GM23338 (cell line): ENCODE measurements at regions not wholly inside any gene's neighbourhood (a gene's known extent, or its start where the extent isn't known, plus 50 kb on each side); places are given as distances from the start of the nearest gene placed in this dataset.

Source experiments
- ATAC-seq: fragments of 200-7000 bp; cut with Tn5 transposase; 3 replicates; pipeline ENCODE4 v1.9.1; 2020
- DNase-seq: peaks from one replicate; pipeline ENCODE4 v3.0.0-alpha.2; 2015; ENCODE audit warnings: low spot score
- H2AFZ ChIP-seq: fragments of 200-600 bp; sonication (generic); 2 replicates; pipeline ENCODE4 v1.8.0; 2016; ENCODE audit warnings: antibody characterized with exemption, mild to moderate bottlenecking, moderate library complexity
- H3F3A ChIP-seq: fragments of 200-600 bp; sonication (generic); replicated peaks from 2 replicates; pipeline ENCODE4 v1.8.0; 2017; ENCODE audit warnings: antibody characterized with exemption, mixed run types, low read depth
- H3K27ac ChIP-seq: fragments of 200-600 bp; sonication (generic); 2 replicates; pipeline ENCODE4 v1.6.1; 2016; ENCODE audit warnings: low read depth
- H3K27me3 ChIP-seq: fragments of 200-600 bp; sonication (generic); 2 replicates; pipeline ENCODE4 v1.8.0; 2016; ENCODE audit warnings: mild to moderate bottlenecking, mixed run types, moderate library complexity; ENCODE audit not compliant: insufficient read depth
- H3K36me3 ChIP-seq: fragments of 200-600 bp; sonication (generic); 2 replicates; pipeline ENCODE4 v1.8.0; 2016; ENCODE audit warnings: mild to moderate bottlenecking; ENCODE audit not compliant: insufficient read depth
- H3K4me1 ChIP-seq: fragments of 200-600 bp; sonication (generic); 2 replicates; pipeline ENCODE4 v1.8.0; 2016; ENCODE audit warnings: mild to moderate bottlenecking, moderate library complexity; ENCODE audit not compliant: insufficient read depth
- H3K4me2 ChIP-seq: fragments of 200-600 bp; sonication (generic); 2 replicates; pipeline ENCODE4 v1.7.1; 2017; ENCODE audit warnings: mixed run types
- H3K4me3 ChIP-seq: fragments of 200-600 bp; sonication (generic); 2 replicates; pipeline ENCODE4 v1.6.1; 2016; ENCODE audit warnings: mixed run types
- H3K79me2 ChIP-seq: fragments of 200-600 bp; sonication (generic); replicated peaks from 2 replicates; pipeline ENCODE4 v1.8.0; 2017; ENCODE audit warnings: mild to moderate bottlenecking; ENCODE audit not compliant: insufficient read depth
- H3K9me2 ChIP-seq: fragments of 200-600 bp; sonication (generic); 2 replicates; pipeline ENCODE4 v1.8.0; 2017; ENCODE audit not compliant: insufficient read depth
- H4K20me1 ChIP-seq: fragments of 200-600 bp; sonication (generic); replicated peaks from 2 replicates; pipeline ENCODE4 v1.8.0; 2017; ENCODE audit warnings: mild to moderate bottlenecking; ENCODE audit not compliant: insufficient read depth
- H3K27ac Mint-ChIP-seq: 2 replicates; pipeline ENCODE4 v1.8.0; 2020; ENCODE audit warnings: inconsistent platforms, mild to moderate bottlenecking, moderate library complexity, mixed read lengths
- H3K27me3 Mint-ChIP-seq: 3 replicates; pipeline ENCODE4 v1.8.0; 2022; ENCODE audit warnings: low read depth, mild to moderate bottlenecking, moderate library complexity, mixed read lengths, inconsistent platforms; ENCODE audit not compliant: insufficient read depth, poor library complexity
- H3K36me3 Mint-ChIP-seq: 3 replicates; pipeline ENCODE4 v1.8.0; 2021; ENCODE audit warnings: low read depth, mild to moderate bottlenecking, inconsistent platforms, moderate library complexity, mixed read lengths
- H3K4me1 Mint-ChIP-seq: 3 replicates; pipeline ENCODE4 v1.8.0; 2020; ENCODE audit warnings: mild to moderate bottlenecking, inconsistent platforms, mixed read lengths
- H3K4me3 Mint-ChIP-seq: 3 replicates; pipeline ENCODE4 v1.8.0; 2021; ENCODE audit warnings: moderate library complexity, mild to moderate bottlenecking, inconsistent platforms, mixed read lengths
- H3K9me3 Mint-ChIP-seq: 3 replicates; pipeline ENCODE4 v1.8.0; 2020; ENCODE audit warnings: moderate library complexity, mild to moderate bottlenecking, inconsistent platforms, mixed read lengths
- CREB1 ChIP-seq: fragments of 250-450 bp; sonication (Bioruptor Pico); IDR thresholded peaks from 2 replicates; pipeline ENCODE4 v1.5.0; 2020; ENCODE audit warnings: low read depth, mild to moderate bottlenecking, moderate library complexity
- EZH2 ChIP-seq: fragments of 200-600 bp; sonication (generic); IDR thresholded peaks from one replicate; pipeline ENCODE4 v1.8.0; 2017; ENCODE audit warnings: antibody characterized with exemption, mild to moderate bottlenecking, low read depth; ENCODE audit not compliant: unreplicated experiment
- EZH2phosphoT487 ChIP-seq: fragments of 200-600 bp; sonication (generic); IDR thresholded peaks from one replicate; pipeline ENCODE4 v1.8.1; 2018; ENCODE audit warnings: antibody characterized with exemption; ENCODE audit not compliant: unreplicated experiment
- POLR2AphosphoS5 ChIP-seq: IDR thresholded peaks from 2 replicates; pipeline ENCODE4 v1.6.1; 2016; ENCODE audit warnings: antibody characterized with exemption, low read depth
- ZNF114 ChIP-seq: fragments of 250-450 bp; sonication (Bioruptor Pico); IDR thresholded peaks from 2 replicates; pipeline ENCODE4 v1.5.0; 2020; ENCODE audit warnings: mild to moderate bottlenecking, moderate library complexity
- ZNF331 ChIP-seq: fragments of 250-450 bp; sonication (Bioruptor Pico); IDR thresholded peaks from 2 replicates; pipeline ENCODE4 v1.5.0; 2020; ENCODE audit warnings: low read depth, mild to moderate bottlenecking, moderate library complexity
- TF ChIP-seq, protein P1 (sequence below): fragments of 250-450 bp; sonication (Bioruptor Pico); IDR thresholded peaks from 2 replicates; pipeline ENCODE4 v1.5.0; 2020; ENCODE audit warnings: mild to moderate bottlenecking, moderate library complexity
- TF ChIP-seq, protein P2 (sequence below): IDR thresholded peaks from 2 replicates; pipeline ENCODE4 v1.6.1; 2016; ENCODE audit warnings: antibody characterized with exemption
- TF ChIP-seq, protein P3 (sequence below), 2 experiments: fragments of 200-600 bp in 1 of 2; sonication (generic) in 1 of 2; conservative IDR thresholded peaks; 2 replicates each; pipeline versions ENCODE4 v1.5.1 to v1.6.1; 2016 to 2017; ENCODE audit warnings: antibody characterized with exemption in 2 of 2, low read depth in 2 of 2, mild to moderate bottlenecking in 2 of 2, moderate library complexity in 1 of 2
- TF ChIP-seq, protein P4 (sequence below): IDR thresholded peaks from one replicate; pipeline ENCODE4 v1.6.1; 2018; ENCODE audit warnings: antibody characterized with exemption; ENCODE audit not compliant: unreplicated experiment

DNA sequence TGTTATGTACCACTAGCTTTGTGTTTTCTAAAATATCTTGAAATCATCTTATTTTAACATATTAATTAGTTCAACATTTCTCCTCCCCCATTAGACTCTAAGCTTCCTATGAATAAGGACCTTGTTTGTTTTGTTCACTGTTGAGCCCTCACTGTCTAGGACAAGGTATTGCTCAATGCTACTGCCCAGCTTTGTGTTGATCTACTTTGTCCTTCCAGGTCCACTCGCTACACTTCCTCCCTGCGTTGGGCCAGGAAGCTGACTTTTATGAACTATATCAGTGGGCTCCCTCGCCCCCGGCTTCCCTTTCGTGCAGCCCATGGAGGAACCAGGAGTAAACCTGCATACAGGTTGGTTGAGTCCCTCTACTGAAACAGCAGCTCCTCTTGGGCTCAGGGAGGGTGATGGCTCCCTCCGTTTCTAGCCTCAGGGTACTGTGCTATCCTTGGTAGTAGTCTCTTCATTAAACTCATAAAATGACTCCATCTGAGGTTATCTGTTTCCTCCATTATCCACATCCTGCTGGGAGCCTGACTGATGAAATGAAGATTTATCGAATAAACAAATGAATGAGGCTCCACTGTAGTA is 272.5 kb downstream of the CLIC5 start (continued):
- TF ChIP-seq, protein P1, sequence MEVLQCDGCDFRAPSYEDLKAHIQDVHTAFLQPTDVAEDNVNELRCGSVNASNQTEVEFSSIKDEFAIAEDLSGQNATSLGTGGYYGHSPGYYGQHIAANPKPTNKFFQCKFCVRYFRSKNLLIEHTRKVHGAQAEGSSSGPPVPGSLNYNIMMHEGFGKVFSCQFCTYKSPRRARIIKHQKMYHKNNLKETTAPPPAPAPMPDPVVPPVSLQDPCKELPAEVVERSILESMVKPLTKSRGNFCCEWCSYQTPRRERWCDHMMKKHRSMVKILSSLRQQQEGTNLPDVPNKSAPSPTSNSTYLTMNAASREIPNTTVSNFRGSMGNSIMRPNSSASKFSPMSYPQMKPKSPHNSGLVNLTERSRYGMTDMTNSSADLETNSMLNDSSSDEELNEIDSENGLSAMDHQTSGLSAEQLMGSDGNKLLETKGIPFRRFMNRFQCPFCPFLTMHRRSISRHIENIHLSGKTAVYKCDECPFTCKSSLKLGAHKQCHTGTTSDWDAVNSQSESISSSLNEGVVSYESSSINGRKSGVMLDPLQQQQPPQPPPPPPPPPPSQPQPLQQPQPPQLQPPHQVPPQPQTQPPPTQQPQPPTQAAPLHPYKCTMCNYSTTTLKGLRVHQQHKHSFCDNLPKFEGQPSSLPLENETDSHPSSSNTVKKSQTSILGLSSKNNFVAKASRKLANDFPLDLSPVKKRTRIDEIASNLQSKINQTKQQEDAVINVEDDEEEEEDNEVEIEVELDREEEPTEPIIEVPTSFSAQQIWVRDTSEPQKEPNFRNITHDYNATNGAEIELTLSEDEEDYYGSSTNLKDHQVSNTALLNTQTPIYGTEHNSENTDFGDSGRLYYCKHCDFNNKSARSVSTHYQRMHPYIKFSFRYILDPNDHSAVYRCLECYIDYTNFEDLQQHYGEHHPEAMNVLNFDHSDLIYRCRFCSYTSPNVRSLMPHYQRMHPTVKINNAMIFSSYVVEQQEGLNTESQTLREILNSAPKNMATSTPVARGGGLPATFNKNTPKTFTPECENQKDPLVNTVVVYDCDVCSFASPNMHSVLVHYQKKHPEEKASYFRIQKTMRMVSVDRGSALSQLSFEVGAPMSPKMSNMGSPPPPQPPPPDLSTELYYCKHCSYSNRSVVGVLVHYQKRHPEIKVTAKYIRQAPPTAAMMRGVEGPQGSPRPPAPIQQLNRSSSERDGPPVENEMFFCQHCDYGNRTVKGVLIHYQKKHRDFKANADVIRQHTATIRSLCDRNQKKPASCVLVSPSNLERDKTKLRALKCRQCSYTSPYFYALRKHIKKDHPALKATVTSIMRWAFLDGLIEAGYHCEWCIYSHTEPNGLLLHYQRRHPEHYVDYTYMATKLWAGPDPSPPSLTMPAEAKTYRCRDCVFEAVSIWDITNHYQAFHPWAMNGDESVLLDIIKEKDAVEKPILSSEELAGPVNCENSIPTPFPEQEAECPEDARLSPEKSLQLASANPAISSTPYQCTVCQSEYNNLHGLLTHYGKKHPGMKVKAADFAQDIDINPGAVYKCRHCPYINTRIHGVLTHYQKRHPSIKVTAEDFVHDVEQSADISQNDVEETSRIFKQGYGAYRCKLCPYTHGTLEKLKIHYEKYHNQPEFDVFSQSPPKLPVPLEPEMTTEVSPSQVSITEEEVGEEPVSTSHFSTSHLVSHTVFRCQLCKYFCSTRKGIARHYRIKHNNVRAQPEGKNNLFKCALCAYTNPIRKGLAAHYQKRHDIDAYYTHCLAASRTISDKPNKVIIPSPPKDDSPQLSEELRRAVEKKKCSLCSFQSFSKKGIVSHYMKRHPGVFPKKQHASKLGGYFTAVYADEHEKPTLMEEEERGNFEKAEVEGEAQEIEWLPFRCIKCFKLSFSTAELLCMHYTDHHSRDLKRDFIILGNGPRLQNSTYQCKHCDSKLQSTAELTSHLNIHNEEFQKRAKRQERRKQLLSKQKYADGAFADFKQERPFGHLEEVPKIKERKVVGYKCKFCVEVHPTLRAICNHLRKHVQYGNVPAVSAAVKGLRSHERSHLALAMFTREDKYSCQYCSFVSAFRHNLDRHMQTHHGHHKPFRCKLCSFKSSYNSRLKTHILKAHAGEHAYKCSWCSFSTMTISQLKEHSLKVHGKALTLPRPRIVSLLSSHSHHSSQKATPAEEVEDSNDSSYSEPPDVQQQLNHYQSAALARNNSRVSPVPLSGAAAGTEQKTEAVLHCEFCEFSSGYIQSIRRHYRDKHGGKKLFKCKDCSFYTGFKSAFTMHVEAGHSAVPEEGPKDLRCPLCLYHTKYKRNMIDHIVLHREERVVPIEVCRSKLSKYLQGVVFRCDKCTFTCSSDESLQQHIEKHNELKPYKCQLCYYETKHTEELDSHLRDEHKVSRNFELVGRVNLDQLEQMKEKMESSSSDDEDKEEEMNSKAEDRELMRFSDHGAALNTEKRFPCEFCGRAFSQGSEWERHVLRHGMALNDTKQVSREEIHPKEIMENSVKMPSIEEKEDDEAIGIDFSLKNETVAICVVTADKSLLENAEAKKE (CRISPR knock-in tag), result no peak
- TF ChIP-seq ZNF331 (CRISPR knock-in tag) (no peak), POLR2AphosphoS5 (no peak)
- TF ChIP-seq, protein P2, sequence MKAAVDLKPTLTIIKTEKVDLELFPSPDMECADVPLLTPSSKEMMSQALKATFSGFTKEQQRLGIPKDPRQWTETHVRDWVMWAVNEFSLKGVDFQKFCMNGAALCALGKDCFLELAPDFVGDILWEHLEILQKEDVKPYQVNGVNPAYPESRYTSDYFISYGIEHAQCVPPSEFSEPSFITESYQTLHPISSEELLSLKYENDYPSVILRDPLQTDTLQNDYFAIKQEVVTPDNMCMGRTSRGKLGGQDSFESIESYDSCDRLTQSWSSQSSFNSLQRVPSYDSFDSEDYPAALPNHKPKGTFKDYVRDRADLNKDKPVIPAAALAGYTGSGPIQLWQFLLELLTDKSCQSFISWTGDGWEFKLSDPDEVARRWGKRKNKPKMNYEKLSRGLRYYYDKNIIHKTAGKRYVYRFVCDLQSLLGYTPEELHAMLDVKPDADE, result no peak

DNA sequence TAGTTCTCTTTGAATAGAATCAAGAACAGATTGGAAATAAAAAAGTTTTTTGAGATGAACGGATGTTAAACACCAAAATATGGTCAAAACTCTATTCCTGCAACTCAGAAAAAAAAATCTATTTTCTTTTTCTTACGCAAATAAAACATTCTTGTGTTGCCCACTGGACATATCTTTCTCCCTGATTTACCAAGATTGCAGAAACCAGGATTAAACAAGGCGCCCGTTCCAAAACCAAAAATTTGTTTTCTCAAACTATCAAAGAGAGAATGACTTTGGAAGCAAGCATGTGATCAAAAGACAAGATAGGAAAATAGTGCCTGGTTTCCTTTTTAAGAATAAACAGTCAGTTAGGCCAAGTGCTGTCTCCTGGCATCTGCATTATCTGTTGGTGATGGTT is 273.1 kb downstream of the CLIC5 start:
- Mint-ChIP-seq H3K36me3 (no peaks in the 10 kb centered on the region), H3K27ac (no peak overlapping the region), H3K4me1 (peaks cover 2% of the 10 kb centered on the region; the same call in 1 of the 3 replicates), H3K9me3 (peaks cover 5% of the 10 kb centered on the region; the same call in 1 of the 3 replicates), H3K4me3 (no peak overlapping the region), H3K27me3 (peaks cover 2% of the 10 kb centered on the region)
- Histone ChIP-seq H3F3A (no peaks in the 10 kb centered on the region), H3K9me2 (no peaks in the 10 kb centered on the region; the same call in 1 of the 2 replicates), H3K27ac (no peak overlapping the region), H4K20me1 (no peaks in the 10 kb centered on the region), H3K79me2 (no peaks in the 10 kb centered on the region), H3K27me3 (no peaks in the 10 kb centered on the region), H3K4me3 (no peak overlapping the region), H3K4me2 (no peak overlapping the region), H2AFZ (no peak overlapping the region), H3K4me1 (no peaks in the 10 kb centered on the region), H3K36me3 (no peaks in the 10 kb centered on the region)
- ATAC-seq (no peak), DNase-seq (no peak)
- no peak for TF ChIP-seq EZH2
- no peak for TF ChIP-seq EZH2phosphoT487
- TF ChIP-seq, protein P3, sequence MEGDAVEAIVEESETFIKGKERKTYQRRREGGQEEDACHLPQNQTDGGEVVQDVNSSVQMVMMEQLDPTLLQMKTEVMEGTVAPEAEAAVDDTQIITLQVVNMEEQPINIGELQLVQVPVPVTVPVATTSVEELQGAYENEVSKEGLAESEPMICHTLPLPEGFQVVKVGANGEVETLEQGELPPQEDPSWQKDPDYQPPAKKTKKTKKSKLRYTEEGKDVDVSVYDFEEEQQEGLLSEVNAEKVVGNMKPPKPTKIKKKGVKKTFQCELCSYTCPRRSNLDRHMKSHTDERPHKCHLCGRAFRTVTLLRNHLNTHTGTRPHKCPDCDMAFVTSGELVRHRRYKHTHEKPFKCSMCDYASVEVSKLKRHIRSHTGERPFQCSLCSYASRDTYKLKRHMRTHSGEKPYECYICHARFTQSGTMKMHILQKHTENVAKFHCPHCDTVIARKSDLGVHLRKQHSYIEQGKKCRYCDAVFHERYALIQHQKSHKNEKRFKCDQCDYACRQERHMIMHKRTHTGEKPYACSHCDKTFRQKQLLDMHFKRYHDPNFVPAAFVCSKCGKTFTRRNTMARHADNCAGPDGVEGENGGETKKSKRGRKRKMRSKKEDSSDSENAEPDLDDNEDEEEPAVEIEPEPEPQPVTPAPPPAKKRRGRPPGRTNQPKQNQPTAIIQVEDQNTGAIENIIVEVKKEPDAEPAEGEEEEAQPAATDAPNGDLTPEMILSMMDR (conservative IDR thresholded peaks at IDR 0.05; ENCODE audit: low read depth in 2 of 2), result no peak
- TF ChIP-seq, protein P2, result no peak
- no peak for TF ChIP-seq ZNF114
- TF ChIP-seq, protein P4, sequence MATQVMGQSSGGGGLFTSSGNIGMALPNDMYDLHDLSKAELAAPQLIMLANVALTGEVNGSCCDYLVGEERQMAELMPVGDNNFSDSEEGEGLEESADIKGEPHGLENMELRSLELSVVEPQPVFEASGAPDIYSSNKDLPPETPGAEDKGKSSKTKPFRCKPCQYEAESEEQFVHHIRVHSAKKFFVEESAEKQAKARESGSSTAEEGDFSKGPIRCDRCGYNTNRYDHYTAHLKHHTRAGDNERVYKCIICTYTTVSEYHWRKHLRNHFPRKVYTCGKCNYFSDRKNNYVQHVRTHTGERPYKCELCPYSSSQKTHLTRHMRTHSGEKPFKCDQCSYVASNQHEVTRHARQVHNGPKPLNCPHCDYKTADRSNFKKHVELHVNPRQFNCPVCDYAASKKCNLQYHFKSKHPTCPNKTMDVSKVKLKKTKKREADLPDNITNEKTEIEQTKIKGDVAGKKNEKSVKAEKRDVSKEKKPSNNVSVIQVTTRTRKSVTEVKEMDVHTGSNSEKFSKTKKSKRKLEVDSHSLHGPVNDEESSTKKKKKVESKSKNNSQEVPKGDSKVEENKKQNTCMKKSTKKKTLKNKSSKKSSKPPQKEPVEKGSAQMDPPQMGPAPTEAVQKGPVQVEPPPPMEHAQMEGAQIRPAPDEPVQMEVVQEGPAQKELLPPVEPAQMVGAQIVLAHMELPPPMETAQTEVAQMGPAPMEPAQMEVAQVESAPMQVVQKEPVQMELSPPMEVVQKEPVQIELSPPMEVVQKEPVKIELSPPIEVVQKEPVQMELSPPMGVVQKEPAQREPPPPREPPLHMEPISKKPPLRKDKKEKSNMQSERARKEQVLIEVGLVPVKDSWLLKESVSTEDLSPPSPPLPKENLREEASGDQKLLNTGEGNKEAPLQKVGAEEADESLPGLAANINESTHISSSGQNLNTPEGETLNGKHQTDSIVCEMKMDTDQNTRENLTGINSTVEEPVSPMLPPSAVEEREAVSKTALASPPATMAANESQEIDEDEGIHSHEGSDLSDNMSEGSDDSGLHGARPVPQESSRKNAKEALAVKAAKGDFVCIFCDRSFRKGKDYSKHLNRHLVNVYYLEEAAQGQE, result no peak
- TF ChIP-seq ZNF331 (CRISPR knock-in tag), result no peak
- TF ChIP-seq POLR2AphosphoS5, result no peak
- no peak for TF ChIP-seq CREB1
